SK-N-MC (cell line): ENCODE measurements at regions not wholly inside any gene's neighbourhood (a gene's known extent, or its start where the extent isn't known, plus 50 kb on each side); places are given as distances from the start of the nearest gene placed in this dataset.

Source experiments
- EZH2 ChIP-seq: fragments of 200-600 bp; sonication (generic); IDR thresholded peaks from one replicate; pipeline ENCODE4 v1.6.1; 2017; ENCODE audit warnings: antibody characterized with exemption
- FOXP2 ChIP-seq: optimal IDR thresholded peaks from 2 replicates; pipeline ENCODE3; 2011; ENCODE audit warnings: mild to moderate bottlenecking, moderate library complexity; ENCODE audit not compliant: insufficient read depth; ENCODE audit errors: extremely low read length, control extremely low read depth
- POLR2AphosphoS5 ChIP-seq: IDR thresholded peaks from 2 replicates; pipeline ENCODE4 v1.6.1; 2012; ENCODE audit warnings: mild to moderate bottlenecking, low read depth, low read length, borderline replicate concordance

DNA sequence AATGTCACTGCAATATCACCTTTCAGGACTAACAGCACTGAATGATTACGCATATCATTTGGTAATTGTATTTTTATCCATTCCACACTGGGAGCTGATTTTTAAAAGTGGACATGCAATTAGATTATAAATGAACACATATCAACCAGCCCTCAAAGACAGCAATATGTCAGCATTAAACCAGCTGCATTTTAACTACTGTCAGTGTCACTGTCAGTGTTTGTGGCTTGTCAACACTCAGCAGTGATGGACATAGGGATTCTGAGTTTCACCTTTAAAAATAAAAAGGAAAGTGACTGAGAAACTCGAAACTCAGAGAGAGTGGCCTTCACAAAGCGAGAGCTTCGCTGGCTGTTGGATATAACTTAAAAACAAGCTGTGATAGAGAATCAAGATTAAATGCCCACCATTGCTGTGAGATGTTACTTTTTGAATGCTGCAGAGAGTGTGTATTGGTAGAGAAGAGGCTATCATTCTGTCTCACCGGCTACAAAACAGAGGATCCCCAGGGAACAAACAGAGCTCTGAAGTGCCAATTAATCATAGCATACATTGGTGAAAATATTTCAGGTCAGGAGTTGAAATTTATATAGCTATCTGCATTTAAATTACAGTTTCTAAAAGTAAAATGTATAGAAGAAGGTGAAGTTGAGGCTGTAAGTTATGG is 635.8 kb downstream of the SQOR start:
- no peak for TF ChIP-seq POLR2AphosphoS5
- TF ChIP-seq EZH2 = no peak
- TF ChIP-seq FOXP2 = no peak
